Aorta (tissue), 5 donors: ENCODE measurements at regions not wholly inside any gene's neighbourhood (a gene's known extent, or its start where the extent isn't known, plus 50 kb on each side); places are given as distances from the start of the nearest gene placed in this dataset.
"Not testable (repeated sequence)": the region's sequence is repeated elsewhere in the genome, so short reads cannot be mapped to it uniquely, and the experiment has no call there.

Experiments
- ATAC-seq: fragments of 200-7000 bp; cut with Tn5 transposase; one replicate; pipeline ENCODE4 v1.9.1; 2022; ENCODE audit warnings: moderate library complexity; ENCODE audit not compliant: low FRiP score
- DNase-seq, 2 donors: peaks; one replicate each; pipeline ENCODE4 v3.0.0-alpha.2; 2020
- H3K27ac ChIP-seq, 2 donors: one replicate each; pipeline ENCODE4 v1.5.1; 2013; ENCODE audit warnings: low read length in 2 of 2, mild to moderate bottlenecking in 2 of 2, moderate library complexity in 2 of 2, control low read depth in 1 of 2, inconsistent platforms in 1 of 2, low read depth in 1 of 2
- H3K27me3 ChIP-seq, 2 donors: one replicate each; pipeline ENCODE4 v1.6.1; 2013; ENCODE audit warnings: control low read depth in 1 of 2, low read length in 1 of 2, mild to moderate bottlenecking in 1 of 2, moderate library complexity in 1 of 2; ENCODE audit not compliant: insufficient read depth in 2 of 2, control insufficient read depth in 1 of 2
- H3K36me3 ChIP-seq, 2 donors: one replicate each; pipeline ENCODE4 v1.6.1; 2013; ENCODE audit warnings: control low read depth in 1 of 2, low read length in 1 of 2, mild to moderate bottlenecking in 1 of 2; ENCODE audit not compliant: insufficient read depth in 2 of 2, control insufficient read depth in 1 of 2
- H3K4me1 ChIP-seq, 2 donors: one replicate each; pipeline ENCODE4 v1.6.1; 2013; ENCODE audit warnings: low read length in 2 of 2, control low read depth in 1 of 2, mild to moderate bottlenecking in 1 of 2, moderate library complexity in 1 of 2; ENCODE audit not compliant: insufficient read depth in 2 of 2, control insufficient read depth in 1 of 2
- H3K4me3 ChIP-seq, 2 donors: one replicate each; pipeline ENCODE4 v1.5.1; 2013; ENCODE audit warnings: low read length in 2 of 2, control low read depth in 1 of 2, mild to moderate bottlenecking in 1 of 2
- H3K9me3 ChIP-seq: one replicate; pipeline ENCODE4 v1.6.1; 2013; ENCODE audit warnings: mild to moderate bottlenecking, low read length; ENCODE audit not compliant: control insufficient read depth
- WGBS, 2 donors: extraction: QIAGEN DNeasy Blood & Tissue Kit; methylation state at CpG; one replicate each; pipeline ENCODE4 v1.1.7; 2013; 5-methylcytosine and 5-hydroxymethylcytosine counted together
- intact Hi-C, 2 donors: fragments of 100-400 bp; cut with DNase I; formaldehyde crosslinking; loops; one replicate each; pipeline versions ENCODE4 v1.14.2 to v1.15.0; 2022
- donor health status: healthy with polysubstance abuse.
- donor health status: Bipolar disorder and iron deficiency.
- donor health status: DM: no; HTN: no; CAD: no.
- donor health status: DM: no; HTN: no; CAD: no.
- donor health status: DM: yes; HTN: yes; CAD: no.

GRCh38 chr4:97270051-97270450 is 873.2 kb downstream of the STPG2 start:
- Histone ChIP-seq H3K4me1 (no peaks in the 10 kb centered on the region), H3K27me3 (no peaks in the 10 kb centered on the region), H3K36me3 (no peaks in the 10 kb centered on the region), H3K27ac (no peak overlapping the region), H3K4me3 (no peak overlapping the region), H3K9me3 (no peaks in the 10 kb centered on the region)
- DNase-seq (no peak), ATAC-seq (no peak)
- WGBS, 2 donors, result 91 to 96% methylated on average over 2 of the region's 2 CpGs
- intact Hi-C loops, result no loop called here

GRCh38 chr4:97279391-97279790 is 863.9 kb downstream of the STPG2 start:
- no peaks in the 10 kb centered on the region for H3K27me3 ChIP-seq
- WGBS, 2 donors, result 57 to 65% methylated on average over 3 of the region's 3 CpGs
- ATAC-seq (no peak), DNase-seq (no peak)
- intact Hi-C loops, result no loop called here
- no peak overlapping the region for H3K4me3 ChIP-seq
- no peaks in the 10 kb centered on the region for H3K9me3 ChIP-seq
- no peaks in the 10 kb centered on the region for H3K4me1 ChIP-seq
- no peak overlapping the region for H3K27ac ChIP-seq
- H3K36me3 ChIP-seq, result no peaks in the 10 kb centered on the region

GRCh38 chr4:97300561-97300960 is 842.7 kb downstream of the STPG2 start:
- peaks cover 5% of the 10 kb centered on the region for H3K9me3 ChIP-seq
- H3K4me1 ChIP-seq, result no peaks in the 10 kb centered on the region
- H3K27ac ChIP-seq, result no peak overlapping the region
- H3K4me3 ChIP-seq, result no peak overlapping the region
- ATAC-seq (no peak), DNase-seq (no peak)
- H3K36me3 ChIP-seq, result no peaks in the 10 kb centered on the region
- H3K27me3 ChIP-seq, result no peaks in the 10 kb centered on the region
- intact Hi-C loops, result no loop called here
- 42 to 45% methylated on average over 2 of the region's 2 CpGs for WGBS, 2 donors

GRCh38 chr4:97305351-97305750 is 837.9 kb downstream of the STPG2 start:
- H3K4me1 ChIP-seq, result no peaks in the 10 kb centered on the region
- no peaks in the 10 kb centered on the region for H3K36me3 ChIP-seq
- no peak overlapping the region for H3K4me3 ChIP-seq
- H3K27ac ChIP-seq, result no peak overlapping the region
- WGBS, 2 donors, result 62 to 64% methylated on average over 2 of the region's 2 CpGs
- ATAC-seq, result no peak
- peaks cover 3% of the 10 kb centered on the region for H3K9me3 ChIP-seq
- DNase-seq, result no peak
- H3K27me3 ChIP-seq, result no peaks in the 10 kb centered on the region
- intact Hi-C loops, result no loop called here

GRCh38 chr4:97309121-97309520 is 834.2 kb downstream of the STPG2 start:
- H3K9me3 ChIP-seq, result no peaks in the 10 kb centered on the region
- intact Hi-C loops, result no loop called here
- no peak overlapping the region for H3K4me3 ChIP-seq
- ATAC-seq, result no peak
- H3K36me3 ChIP-seq, result no peaks in the 10 kb centered on the region
- H3K4me1 ChIP-seq, result no peaks in the 10 kb centered on the region
- H3K27me3 ChIP-seq, result no peaks in the 10 kb centered on the region
- no peak for DNase-seq
- H3K27ac ChIP-seq, result no peak overlapping the region

GRCh38 chr4:97317201-97317600 is 826.1 kb downstream of the STPG2 start:
- ATAC-seq (no peak), DNase-seq (no peak)
- H3K4me3 ChIP-seq, result no peak overlapping the region
- H3K36me3 ChIP-seq, result no peaks in the 10 kb centered on the region
- no peaks in the 10 kb centered on the region for H3K9me3 ChIP-seq
- H3K27me3 ChIP-seq, result no peaks in the 10 kb centered on the region
- no peak overlapping the region for H3K27ac ChIP-seq
- intact Hi-C loops, result no loop called here
- no peaks in the 10 kb centered on the region for H3K4me1 ChIP-seq
- WGBS, 2 donors, result 44 to 45% methylated on average over 2 of the region's 2 CpGs

GRCh38 chr4:97317671-97318070 is 825.6 kb downstream of the STPG2 start:
- 31 to 32% methylated on average over 2 of the region's 2 CpGs for WGBS, 2 donors
- no peaks in the 10 kb centered on the region for H3K27me3 ChIP-seq
- intact Hi-C loops, result no loop called here

GRCh38 chr4:97325751-97326150 is 817.5 kb downstream of the STPG2 start:
- intact Hi-C loops, DNase-seq, H3K4me3 ChIP-seq, H3K9me3 ChIP-seq, H3K27ac ChIP-seq, H3K4me1 ChIP-seq, ATAC-seq, H3K27me3 ChIP-seq, H3K36me3 ChIP-seq: not testable (repeated sequence)
- 56 to 73% methylated on average over 1 of the region's 1 CpG for WGBS, 2 donors

More at GRCh38 chr4:97317671-97318070, 825.6 kb downstream of the STPG2 start:
- Histone ChIP-seq H3K36me3 (no peaks in the 10 kb centered on the region), H3K4me1 (no peaks in the 10 kb centered on the region), H3K4me3 (no peak overlapping the region), H3K27ac (no peak overlapping the region), H3K9me3 (no peaks in the 10 kb centered on the region)
- ATAC-seq (no peak), DNase-seq (no peak)

- ATAC-seq, result no peak
- DNase-seq, result no peak
- 0 to 1% methylated on average over 1 of the region's 1 CpG for WGBS, 2 donors
Observed at GRCh38 chr4:97330917-97331316, 812.4 kb downstream of the STPG2 start.

More at GRCh38 chr4:97330917-97331316, 812.4 kb downstream of the STPG2 start:
- H3K27ac ChIP-seq, result no peak overlapping the region
- intact Hi-C loops, result no loop called here
- H3K4me1 ChIP-seq, result no peaks in the 10 kb centered on the region
- H3K4me3 ChIP-seq, result no peak overlapping the region
- no peaks in the 10 kb centered on the region for H3K36me3 ChIP-seq
- H3K27me3 ChIP-seq, result no peaks in the 10 kb centered on the region
- H3K9me3 ChIP-seq, result no peaks in the 10 kb centered on the region
